HepG2 (cell line): ENCODE measurements at regions not wholly inside any gene's neighbourhood (a gene's known extent, or its start where the extent isn't known, plus 50 kb on each side); places are given as distances from the start of the nearest gene placed in this dataset.

Experiments used
- ATAC-seq: fragments of 200-7000 bp; cut with Tn5 transposase; 3 replicates; pipeline ENCODE4 v1.9.1; 2020; ENCODE audit warnings: mild to moderate bottlenecking, moderate library complexity
- BruUV-seq: library from RNA; stranded (reverse); fragments of 400-500 nt; replicated peaks from 2 replicates; lab custom pipeline; 2021; lab: Mats Ljungman, UMichigan
- CTCF ChIA-PET: fragments of 300-600 bp; formaldehyde crosslinking; extraction: SDS; loops from one replicate; lab custom pipeline; 2021; ENCODE audit warnings: low total read pairs, inconsistent platforms, low intra/inter-chr PET ratio; lab: Yijun Ruan, JAX
- POLR2A ChIA-PET: fragments of 350-600 bp; sonication (Branson Sonifier 250); formaldehyde crosslinking; loops from one replicate; lab custom pipeline; 2020; ENCODE audit warnings: antibody characterized with exemption, inconsistent platforms; lab: Yijun Ruan, JAX
- DNase-seq: peaks from one replicate; pipeline ENCODE4 v3.0.0-alpha.2; 2015; ENCODE audit warnings: low spot score
- FAIRE-seq: peaks from 3 replicates; lab custom pipeline; 2011; peaks lifted over from hg19 to GRCh38; lab: Jason Lieb, UNC
- H2AFZ ChIP-seq: one replicate; pipeline ENCODE4 v1.6.1; 2011; ENCODE audit warnings: low read length, inconsistent platforms
- H3K27ac ChIP-seq: fragments of 300-600 bp; 3 replicates; pipeline ENCODE4 v1.8.0; 2011; ENCODE audit warnings: mixed run types, mild to moderate bottlenecking, mixed read lengths, low read length, inconsistent platforms; ENCODE audit not compliant: insufficient read depth; ENCODE audit errors: extremely low read length
- H3K27me3 ChIP-seq, 2 experiments: fragments of 200-600 bp in 1 of 2; 2 replicates in 1 of 2; 3 replicates in 1 of 2; pipeline versions ENCODE4 v1.6.0 to v1.8.0; 2011; ENCODE audit warnings: low read length in 2 of 2, mild to moderate bottlenecking in 2 of 2, moderate library complexity in 2 of 2, inconsistent platforms in 1 of 2; ENCODE audit not compliant: insufficient read depth in 2 of 2, control insufficient read depth in 1 of 2
- H3K36me3 ChIP-seq, 2 experiments: fragments of 200-600 bp in 1 of 2; replicated peaks in 1 of 2; 2 replicates in 1 of 2; 3 replicates in 1 of 2; pipeline versions ENCODE4 v1.5.1 to v1.8.0; 2011; ENCODE audit warnings: low read length in 2 of 2, inconsistent platforms in 1 of 2; ENCODE audit not compliant: insufficient read depth in 2 of 2, control insufficient read depth in 1 of 2
- H3K4me1 ChIP-seq: 2 replicates; pipeline ENCODE4 v1.5.1; 2012; ENCODE audit warnings: low read length, inconsistent platforms; ENCODE audit not compliant: insufficient read depth
- H3K4me2 ChIP-seq: 2 replicates; pipeline ENCODE4 v1.6.0; 2011; ENCODE audit warnings: low read depth, low read length, inconsistent platforms
- H3K4me3 ChIP-seq, 3 experiments: fragments of 200-600 bp in 1 of 3; sonication (generic), shearing (Covaris generic) in 1 of 3; replicated peaks in 1 of 3; 2 replicates each; pipeline ENCODE4 v1.5.1; 2011 to 2016; ENCODE audit warnings: low read length in 3 of 3, inconsistent platforms in 2 of 3, low read depth in 2 of 3, mild to moderate bottlenecking in 2 of 3, control low read depth in 1 of 3, mixed read lengths in 1 of 3; ENCODE audit not compliant: insufficient read depth in 1 of 3
- H3K79me2 ChIP-seq: one replicate; pipeline ENCODE4 v1.6.1; 2011; ENCODE audit warnings: low read length, inconsistent platforms; ENCODE audit not compliant: insufficient read depth
- H3K9ac ChIP-seq: 2 replicates; pipeline ENCODE4 v1.6.0; 2011; ENCODE audit warnings: mild to moderate bottlenecking, low read depth, low read length, inconsistent platforms; ENCODE audit not compliant: insufficient read depth
- H3K9me3 ChIP-seq: 2 replicates; pipeline ENCODE4 v1.5.1; 2012; ENCODE audit warnings: mild to moderate bottlenecking, low read length
- H4K20me1 ChIP-seq: 2 replicates; pipeline ENCODE4 v1.6.0; 2011; ENCODE audit warnings: inconsistent platforms, mild to moderate bottlenecking, low read length, moderate library complexity; ENCODE audit not compliant: insufficient read depth
- AHR ChIP-seq: IDR thresholded peaks from 2 replicates; pipeline ENCODE4 v1.6.1; 2018; ENCODE audit warnings: missing genetic modification reagents, missing compliant biosample characterization
- HMGXB3 ChIP-seq: sonication (generic); formaldehyde crosslinking; IDR thresholded peaks from 2 replicates; pipeline ENCODE4 v1.4.0; 2020; ENCODE audit warnings: missing genetic modification reagents, borderline replicate concordance
- HNRNPH1 ChIP-seq: fragments of 200-400 bp; formaldehyde crosslinking; optimal IDR thresholded peaks from 2 replicates; pipeline ENCODE3; 2017; ENCODE audit warnings: mild to moderate bottlenecking, low read depth, low read length
- KDM5B ChIP-seq: sonication (generic); formaldehyde crosslinking; IDR thresholded peaks from 2 replicates; pipeline ENCODE4 v1.4.0; 2020; ENCODE audit warnings: missing genetic modification reagents, mild to moderate bottlenecking, borderline replicate concordance
- MED8 ChIP-seq: sonication (generic); formaldehyde crosslinking; IDR thresholded peaks from 2 replicates; pipeline ENCODE4 v1.8.1; 2023; ENCODE audit warnings: mild to moderate bottlenecking, missing genetic modification reagents; ENCODE audit not compliant: insufficient replicate concordance
- PATZ1 ChIP-seq: sonication (generic); formaldehyde crosslinking; IDR thresholded peaks from 2 replicates; pipeline ENCODE4 v1.4.0; 2020; ENCODE audit warnings: missing genetic modification reagents
- TAF15 ChIP-seq: fragments of 200-400 bp; formaldehyde crosslinking; IDR thresholded peaks from one replicate; pipeline ENCODE4 v1.6.1; 2018; ENCODE audit warnings: mild to moderate bottlenecking, low read depth, low read length; ENCODE audit not compliant: poor library complexity, severe bottlenecking
- ZBTB10 ChIP-seq: sonication (generic); formaldehyde crosslinking; IDR thresholded peaks from 2 replicates; pipeline ENCODE4 v1.4.0; 2020; ENCODE audit warnings: missing genetic modification reagents, borderline replicate concordance
- ZNF256 ChIP-seq: sonication (generic); formaldehyde crosslinking; conservative IDR thresholded peaks from 2 replicates; pipeline ENCODE4 v1.4.0; 2020; ENCODE audit warnings: missing genetic modification reagents
- ZNF619 ChIP-seq: sonication (generic); formaldehyde crosslinking; IDR thresholded peaks from 2 replicates; pipeline ENCODE4 v1.4.0; 2020; ENCODE audit warnings: mild to moderate bottlenecking, missing genetic modification reagents
- WGBS: methylation state at CpG from one replicate; pipeline ENCODE4 v1.1.6; 2017; ENCODE audit warnings: low lambda C conversion rate; 5-methylcytosine and 5-hydroxymethylcytosine counted together
- in situ Hi-C: cut with HindIII; loops from 2 replicates; pipeline ENCODE4 v1.10.0; 2017; ENCODE audit warnings: low pct_unique_long_range_greater_than_20kb; ENCODE audit not compliant: extremely low pct_ligation_motif_present
- intact Hi-C: fragments of 100-400 bp; cut with micrococcal nuclease; formaldehyde crosslinking; loops from one replicate; pipeline ENCODE4 v1.10.0; 2022; ENCODE audit not compliant: unreplicated experiment
- TF ChIP-seq, protein P1 (sequence below): sonication (generic); formaldehyde crosslinking; IDR thresholded peaks from 2 replicates; pipeline ENCODE4 v1.4.0; 2020; ENCODE audit warnings: missing genetic modification reagents

- H3K27me3 ChIP-seq, result no peaks in the 10 kb centered on the region
- 0% methylated on average over 2 of the region's 2 CpGs for WGBS
- in situ Hi-C loops, result no loop called here
- no peak overlapping the region for H2AFZ ChIP-seq
- H3K4me3 ChIP-seq, result no peak overlapping the region
- DNase-seq (no peak), FAIRE-seq (no peak), ATAC-seq (no peak)
- H3K4me2 ChIP-seq, result no peak overlapping the region
- no peaks in the 10 kb centered on the region for H3K9me3 ChIP-seq
- POLR2A ChIA-PET, result no interaction called here
- no peaks in the 10 kb centered on the region for H4K20me1 ChIP-seq
- intact Hi-C loops, result no loop called here
- no peaks in the 10 kb centered on the region for H3K36me3 ChIP-seq
- no TSS peak for BruUV-seq
- H3K79me2 ChIP-seq, result no peaks in the 10 kb centered on the region
- H3K9ac ChIP-seq, result no peak overlapping the region
- no peaks in the 10 kb centered on the region for H3K4me1 ChIP-seq
- TF ChIP-seq HNRNPH1 (no peak), HMGXB3 (no peak), ZNF256 (CRISPR knock-in tag) (no peak), TAF15 (no peak), ZBTB10 (CRISPR knock-in tag) (no peak), AHR (CRISPR knock-in tag) (no peak), PATZ1 (CRISPR knock-in tag) (no peak), ZNF619 (CRISPR knock-in tag) (no peak), MED8 (CRISPR knock-in tag) (no peak), KDM5B (CRISPR knock-in tag) (no peak)
- TF ChIP-seq, protein P1, sequence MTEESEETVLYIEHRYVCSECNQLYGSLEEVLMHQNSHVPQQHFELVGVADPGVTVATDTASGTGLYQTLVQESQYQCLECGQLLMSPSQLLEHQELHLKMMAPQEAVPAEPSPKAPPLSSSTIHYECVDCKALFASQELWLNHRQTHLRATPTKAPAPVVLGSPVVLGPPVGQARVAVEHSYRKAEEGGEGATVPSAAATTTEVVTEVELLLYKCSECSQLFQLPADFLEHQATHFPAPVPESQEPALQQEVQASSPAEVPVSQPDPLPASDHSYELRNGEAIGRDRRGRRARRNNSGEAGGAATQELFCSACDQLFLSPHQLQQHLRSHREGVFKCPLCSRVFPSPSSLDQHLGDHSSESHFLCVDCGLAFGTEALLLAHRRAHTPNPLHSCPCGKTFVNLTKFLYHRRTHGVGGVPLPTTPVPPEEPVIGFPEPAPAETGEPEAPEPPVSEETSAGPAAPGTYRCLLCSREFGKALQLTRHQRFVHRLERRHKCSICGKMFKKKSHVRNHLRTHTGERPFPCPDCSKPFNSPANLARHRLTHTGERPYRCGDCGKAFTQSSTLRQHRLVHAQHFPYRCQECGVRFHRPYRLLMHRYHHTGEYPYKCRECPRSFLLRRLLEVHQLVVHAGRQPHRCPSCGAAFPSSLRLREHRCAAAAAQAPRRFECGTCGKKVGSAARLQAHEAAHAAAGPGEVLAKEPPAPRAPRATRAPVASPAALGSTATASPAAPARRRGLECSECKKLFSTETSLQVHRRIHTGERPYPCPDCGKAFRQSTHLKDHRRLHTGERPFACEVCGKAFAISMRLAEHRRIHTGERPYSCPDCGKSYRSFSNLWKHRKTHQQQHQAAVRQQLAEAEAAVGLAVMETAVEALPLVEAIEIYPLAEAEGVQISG (CRISPR knock-in tag), result no peak
- CTCF ChIA-PET, result no interaction called here
- no peak overlapping the region for H3K27ac ChIP-seq
Observed at GRCh38 chr3:174716956-174717505, 142.1 kb upstream of the NAALADL2 start.
